Hematopoietic multipotent progenitor cell treated with erythropoietin and hydrocortisone succinate and interleukin-3 and kit ligand, for 8 days (in vitro differentiated cells): ENCODE measurements at regions not wholly inside any gene's neighbourhood (a gene's known extent, or its start where the extent isn't known, plus 50 kb on each side); places are given as distances from the start of the nearest gene placed in this dataset.

Experiments used
- DNase-seq: peaks from one replicate; pipeline ENCODE4 v3.0.0-alpha.2; 2015

GRCh38 chr7:17611611-17612010 is 313.2 kb downstream of the AHR start:
- no peak for DNase-seq

DNA sequence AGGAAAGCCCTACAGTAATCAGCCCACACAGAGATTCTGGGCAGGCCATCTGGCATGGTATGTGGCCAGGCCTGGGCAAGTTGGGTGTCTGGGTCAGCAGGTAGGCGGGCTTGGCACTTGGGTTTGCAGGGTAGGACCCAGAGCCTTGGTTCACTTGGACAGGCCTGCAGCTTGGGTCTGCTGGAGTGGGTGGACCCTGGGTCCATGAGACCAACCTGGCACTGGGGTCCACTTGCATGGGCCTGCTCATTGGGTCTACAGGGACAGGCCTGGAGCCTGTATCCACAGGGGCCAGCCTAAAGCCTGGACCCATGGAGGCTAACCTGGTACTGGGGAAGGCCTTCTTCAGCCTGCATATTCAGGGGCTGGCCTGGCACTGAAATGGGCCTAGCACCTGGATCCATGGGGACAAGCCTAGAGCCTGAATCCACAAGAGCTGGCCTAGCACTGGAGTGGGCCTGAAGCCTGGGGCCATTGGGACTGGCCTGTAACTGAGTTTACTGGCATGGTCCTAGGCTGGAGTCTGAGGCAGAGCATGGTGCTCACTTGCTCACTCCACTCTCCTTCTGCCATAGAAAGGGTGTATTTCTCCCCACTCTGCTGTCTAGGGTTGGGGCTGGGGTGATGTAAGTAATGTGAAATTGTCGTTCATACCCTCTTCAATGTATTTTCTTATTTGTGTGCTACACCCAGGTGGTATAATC is 315.0 kb downstream of the AHR start:
- no peak for DNase-seq

GRCh38 chr7:17617380-17617779 is 318.9 kb downstream of the AHR start:
- DNase-seq: no peak

- DNase-seq: no peak
Measured at GRCh38 chr7:17617857-17618651, 319.6 kb downstream of the AHR start.

GRCh38 chr7:17618652-17618974 is 320.2 kb downstream of the AHR start:
- DNase-seq: no peak

DNA sequence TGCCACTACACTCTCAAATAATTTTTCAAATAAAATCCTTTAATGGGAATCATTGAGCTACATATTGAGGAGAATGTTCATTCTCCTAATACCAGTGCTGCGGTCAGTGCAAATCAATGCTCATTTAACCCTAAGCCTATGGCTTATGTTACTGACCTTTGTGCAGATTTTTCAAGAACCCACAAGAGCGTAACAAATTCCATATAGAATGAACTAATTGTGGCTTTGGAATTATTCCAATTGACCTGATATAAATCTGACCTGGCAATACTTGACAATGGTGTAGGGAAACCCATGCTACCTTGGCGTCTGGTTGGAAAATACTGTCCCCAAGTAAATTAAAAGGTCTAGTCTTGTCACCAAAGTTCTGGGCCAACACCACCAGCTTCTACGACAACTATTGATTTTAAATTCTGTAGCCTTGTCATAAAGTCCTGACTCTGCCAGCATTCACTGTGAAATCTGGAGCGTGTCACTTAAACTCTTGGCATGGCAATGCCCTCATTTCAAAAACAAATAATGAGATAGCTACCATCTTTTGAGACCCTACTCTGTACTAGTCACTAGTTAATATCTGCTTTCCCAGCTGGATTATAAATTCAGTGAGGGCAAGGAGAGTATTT is 320.9 kb downstream of the AHR start:
- no peak for DNase-seq

GRCh38 chr7:17620566-17620965 is 319.7 kb downstream of the SNX13 start:
- DNase-seq: no peak

GRCh38 chr7:17622451-17622850 is 317.8 kb downstream of the SNX13 start:
- no peak for DNase-seq

DNA sequence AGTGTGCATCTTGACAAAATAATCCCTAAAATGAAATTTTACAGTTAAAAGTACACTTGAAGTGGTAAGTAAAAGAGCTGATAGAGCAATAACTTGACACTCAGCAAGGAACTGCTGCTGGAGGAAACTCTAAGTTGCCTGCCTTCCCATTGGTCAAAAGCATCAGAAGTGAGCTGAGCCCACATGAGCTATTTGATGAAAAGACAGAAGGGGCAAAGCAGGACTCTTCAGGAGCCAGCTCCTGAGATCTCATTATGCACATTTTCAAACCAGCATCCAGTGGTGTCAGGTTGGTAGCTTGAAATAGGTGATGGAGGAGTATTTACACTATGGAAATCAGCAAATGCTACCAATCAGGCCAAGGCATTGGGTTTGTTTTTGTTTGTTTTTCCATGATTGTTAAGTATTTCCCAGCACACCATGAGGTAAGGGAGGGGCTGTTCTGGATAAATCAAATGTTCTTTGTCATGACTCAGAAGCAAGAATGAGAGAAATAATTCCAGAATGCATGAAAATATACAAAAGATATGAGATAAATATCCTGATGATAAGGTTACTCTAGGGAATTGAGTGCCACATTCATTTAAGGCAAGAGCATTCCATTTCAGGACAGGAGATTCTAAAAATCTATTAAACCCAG is 316.6 kb downstream of the SNX13 start:
- DNase-seq: no peak

- no peak for DNase-seq
Measured at GRCh38 chr7:17624379-17624778, 315.9 kb downstream of the SNX13 start.

DNA sequence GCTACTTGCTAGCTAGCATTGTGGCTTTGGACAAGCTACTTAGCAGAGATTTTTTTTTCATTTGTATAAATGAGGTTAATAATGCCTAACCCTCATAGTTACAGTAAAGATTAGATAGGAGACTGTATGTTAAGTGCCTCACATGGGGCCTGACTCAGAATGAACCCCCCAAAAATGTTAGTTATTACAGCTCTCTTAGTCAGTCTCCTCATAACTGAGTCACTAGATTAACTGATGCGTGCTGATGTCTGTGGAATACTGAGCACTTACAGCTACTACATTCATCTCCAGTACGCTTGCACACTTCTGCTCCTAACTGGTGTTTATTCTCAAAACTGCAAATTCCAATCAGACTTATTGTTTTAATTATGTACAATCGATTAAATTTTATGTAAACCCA is 315.3 kb downstream of the SNX13 start:
- no peak for DNase-seq

DNA sequence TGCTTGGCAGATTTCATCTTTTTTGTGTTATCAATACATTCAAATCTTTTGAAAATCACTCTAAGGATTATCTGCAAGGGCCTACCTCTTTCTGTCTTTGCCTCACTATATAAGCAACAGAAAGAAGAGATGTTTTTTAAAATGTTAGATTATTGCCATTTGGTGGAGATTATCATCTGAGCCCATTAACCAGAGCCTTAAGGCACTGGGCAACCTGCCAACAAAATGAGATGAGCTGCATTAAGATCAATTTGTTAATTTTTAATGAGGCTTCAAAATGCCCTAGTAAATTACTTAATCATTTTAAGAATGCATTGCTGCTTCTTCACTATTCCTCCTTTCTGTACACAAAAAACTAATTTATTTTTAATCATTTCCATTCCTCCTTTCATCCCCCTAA is 314.1 kb downstream of the SNX13 start:
- no peak for DNase-seq

GRCh38 chr7:17631061-17631460 is 309.2 kb downstream of the SNX13 start:
- DNase-seq: no peak

DNA sequence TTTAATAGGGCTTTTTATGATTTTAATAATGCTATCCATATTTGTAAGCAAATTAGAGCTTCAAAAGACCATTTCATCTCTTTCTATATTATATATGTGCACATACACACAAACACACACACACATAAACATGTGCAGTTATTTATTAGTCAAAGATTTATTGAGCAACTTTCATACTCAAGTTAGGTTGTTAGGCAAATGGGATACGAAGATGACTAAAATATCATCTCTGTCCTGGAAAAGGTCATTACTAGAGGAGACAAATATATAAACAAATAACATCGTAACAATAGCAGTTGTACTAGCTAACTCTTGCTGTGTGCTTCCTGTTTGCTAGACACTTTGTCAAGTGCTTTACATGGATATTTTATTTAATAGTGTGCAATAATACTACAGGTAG is 307.9 kb downstream of the SNX13 start:
- no peak for DNase-seq

GRCh38 chr7:17633067-17633466 is 307.2 kb downstream of the SNX13 start:
- DNase-seq: no peak

DNA sequence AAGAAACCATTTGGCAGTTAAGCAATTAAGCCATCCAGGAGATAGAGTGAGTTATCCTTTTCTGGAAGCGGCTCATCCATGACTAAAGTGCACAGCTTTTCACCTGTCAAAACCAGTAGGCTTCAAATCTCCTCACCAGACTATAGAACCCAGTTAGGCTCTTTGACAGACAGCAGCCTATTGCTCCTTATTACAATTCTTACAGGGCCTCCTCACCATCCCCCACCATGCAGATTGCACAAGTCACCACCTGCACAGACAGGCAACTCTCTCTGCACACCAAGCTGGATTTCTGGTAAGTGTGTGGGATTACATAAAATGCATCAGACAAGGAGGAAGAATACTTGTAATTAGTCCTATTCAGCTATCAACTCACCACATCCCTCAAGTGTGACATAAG is 301.6 kb downstream of the SNX13 start:
- DNase-seq: no peak

GRCh38 chr7:17640730-17641377 is 299.4 kb downstream of the SNX13 start:
- DNase-seq: peak; percentile 47

- DNase-seq: no peak
Measured at GRCh38 chr7:17645500-17645899, 294.8 kb downstream of the SNX13 start.

DNA sequence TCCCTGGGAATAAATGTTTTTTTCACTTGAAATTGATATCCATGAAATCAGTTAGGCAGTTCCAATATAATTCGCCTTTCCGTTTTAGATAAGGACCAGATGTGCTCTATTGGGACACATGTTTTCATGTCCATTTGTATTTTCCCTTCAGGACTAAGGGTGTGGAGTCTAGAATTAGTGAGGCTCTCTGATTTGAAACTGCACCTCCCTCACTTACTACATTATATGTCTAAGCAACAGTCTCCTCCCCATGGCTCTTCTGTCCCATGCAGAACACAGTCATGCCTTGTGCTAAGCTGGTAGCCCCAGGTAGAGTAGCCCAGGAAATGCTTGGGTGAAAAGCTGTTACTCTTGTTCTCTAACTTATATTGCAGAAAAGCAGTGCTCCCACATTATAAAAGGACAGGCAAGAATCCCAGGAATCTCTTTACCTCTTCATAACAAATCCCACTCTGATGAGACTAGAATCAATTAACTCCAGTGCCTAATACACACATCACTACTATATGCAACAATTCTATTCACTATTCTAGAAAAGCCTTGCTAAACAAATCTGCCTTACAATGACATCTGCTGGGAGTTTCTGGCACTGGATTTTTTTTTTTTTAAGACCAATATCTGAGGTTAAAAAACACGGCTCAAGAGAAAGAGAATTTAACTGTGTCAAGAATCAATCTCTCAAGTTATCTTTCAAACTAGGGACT is 293.9 kb downstream of the SNX13 start:
- no peak for DNase-seq

DNA sequence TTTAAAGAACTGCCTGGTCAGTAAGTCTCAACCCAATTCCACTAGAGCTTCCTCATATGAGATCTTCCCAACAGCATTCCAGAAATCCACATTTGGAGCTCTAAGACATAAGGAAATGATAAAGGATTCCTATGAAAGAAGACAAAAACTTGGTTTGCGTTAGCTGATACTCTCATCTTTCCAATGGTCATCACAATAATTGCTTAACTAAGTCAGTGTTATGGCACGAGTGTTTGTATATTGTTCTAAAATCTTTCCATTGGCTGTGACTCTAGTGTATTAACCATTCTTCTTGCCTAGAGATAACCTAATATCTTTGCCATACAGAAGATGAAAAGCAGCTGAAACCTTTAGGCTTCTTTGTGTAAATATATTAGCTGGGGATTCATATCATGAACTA is 289.0 kb downstream of the SNX13 start:
- no peak for DNase-seq

DNA sequence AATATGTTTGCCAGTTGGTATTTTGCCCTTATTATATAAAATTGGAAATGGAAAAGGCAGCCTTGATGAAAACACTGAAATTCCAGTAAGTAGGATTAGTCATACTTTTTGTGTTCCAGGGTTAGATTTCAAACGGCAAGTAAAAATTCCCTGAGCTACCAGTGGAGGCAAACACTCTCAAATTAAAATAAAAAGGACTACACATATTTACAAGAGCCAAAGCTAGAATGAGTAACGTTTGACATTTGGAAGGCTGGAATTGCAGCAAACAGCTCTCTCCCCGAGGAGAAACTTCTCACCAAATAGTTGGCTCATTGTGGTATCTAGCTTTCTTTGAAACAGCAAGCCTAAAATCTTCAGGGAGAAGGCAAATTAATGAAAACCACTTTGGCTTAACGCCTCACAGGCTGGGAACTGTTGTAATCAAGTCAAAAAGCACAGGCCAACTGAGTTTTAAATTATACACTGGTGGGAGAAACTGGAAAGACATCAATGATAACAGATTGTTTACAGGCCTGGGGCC is 288.4 kb downstream of the SNX13 start:
- DNase-seq: no peak

GRCh38 chr7:17654940-17655339 is 285.4 kb downstream of the SNX13 start:
- DNase-seq: no peak
